HG02678 (cell line): ENCODE measurements at regions not wholly inside any gene's neighbourhood (a gene's known extent, or its start where the extent isn't known, plus 50 kb on each side); places are given as distances from the start of the nearest gene placed in this dataset.
"Not testable (repeated sequence)": the region's sequence is repeated elsewhere in the genome, so short reads cannot be mapped to it uniquely, and the experiment has no call there.

Source experiments
- ATAC-seq: cut with Tn5 transposase; IDR thresholded peaks from one replicate; pipeline ENCODE4 v1.9.1; 2021; ENCODE audit warnings: mild to moderate bottlenecking, moderate library complexity; ENCODE audit not compliant: unreplicated experiment

GRCh38 chr5:147075187-147075586 is 159.6 kb upstream of the STK32A start:
- no peak for ATAC-seq

- no peak for ATAC-seq
Measured at GRCh38 chr5:147080391-147080790, 154.4 kb upstream of the STK32A start.

DNA sequence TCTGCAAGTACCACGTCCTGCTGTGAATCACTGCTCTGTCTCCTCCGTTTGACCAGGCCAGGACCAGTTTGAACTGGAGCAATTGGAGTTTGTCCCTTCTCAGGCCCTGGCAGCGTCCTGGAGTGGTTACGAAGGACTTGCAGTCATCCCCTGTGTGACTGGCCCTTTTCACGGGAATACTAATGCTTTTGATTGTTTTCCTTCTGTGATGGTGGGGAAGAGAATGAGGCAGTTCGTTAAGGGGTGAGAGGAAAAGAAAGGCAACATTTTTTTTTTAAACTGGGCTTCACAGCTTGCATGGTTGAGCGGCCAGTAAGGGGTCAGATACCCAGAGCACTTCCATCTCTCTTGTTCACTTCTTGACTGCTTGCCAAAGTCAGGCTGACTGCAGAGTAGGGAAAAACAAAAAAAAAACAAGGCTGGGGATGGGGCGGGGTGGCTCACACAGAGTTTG is 153.5 kb upstream of the STK32A start:
- ATAC-seq: no peak

GRCh38 chr5:147084702-147085101 is 150.1 kb upstream of the STK32A start:
- ATAC-seq: no peak

- no peak for ATAC-seq
Measured at GRCh38 chr5:147085409-147085808, 149.4 kb upstream of the STK32A start.

GRCh38 chr5:147092044-147092443 is 142.8 kb upstream of the STK32A start:
- ATAC-seq: no peak

DNA sequence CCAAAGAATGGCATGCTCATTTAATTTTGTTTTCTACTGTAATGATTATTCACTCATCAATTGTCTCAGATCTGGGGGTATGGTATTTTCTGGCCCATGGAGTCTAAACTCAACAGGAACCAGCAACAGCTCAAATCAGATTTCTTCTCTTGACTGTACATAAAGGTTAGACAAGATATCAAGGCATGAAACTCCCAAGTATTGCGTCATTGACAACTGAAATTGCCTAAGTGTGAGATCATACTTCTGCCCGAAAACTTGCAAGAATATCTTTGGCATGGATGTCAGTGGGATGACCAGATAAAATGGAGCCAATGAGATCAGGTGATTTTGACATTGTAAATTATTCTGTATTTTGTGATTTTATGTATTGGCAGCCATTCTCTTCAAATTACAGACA is 141.7 kb upstream of the STK32A start:
- ATAC-seq: no peak

GRCh38 chr5:147095740-147096139 is 139.1 kb upstream of the STK32A start:
- no peak for ATAC-seq

DNA sequence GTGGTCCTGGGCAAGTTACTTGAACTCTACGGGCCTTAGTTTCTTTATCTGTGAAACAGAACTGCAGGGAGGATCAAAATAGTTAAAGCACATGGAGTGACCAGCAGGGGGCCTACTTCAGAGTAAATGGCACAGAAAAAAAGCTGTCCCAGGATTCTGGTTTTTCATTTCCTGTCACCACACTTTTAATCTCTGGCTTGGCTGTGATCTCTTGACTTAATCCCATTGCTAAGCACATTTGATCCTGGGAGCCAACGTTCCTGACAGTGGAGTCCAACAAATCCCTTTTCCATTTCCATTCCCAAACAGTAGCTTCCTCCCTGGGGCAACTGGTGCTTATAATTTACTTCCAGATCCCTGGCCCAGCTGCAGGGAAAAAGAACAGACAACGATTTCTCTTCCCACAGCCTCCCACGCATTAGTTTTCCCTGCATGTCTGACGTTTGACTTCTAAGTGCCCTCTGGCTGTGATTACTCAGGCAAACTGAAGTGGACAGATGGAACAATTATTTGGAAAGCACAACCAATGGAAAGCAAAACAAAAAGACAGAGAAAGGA is 136.5 kb upstream of the STK32A start:
- ATAC-seq: no peak

GRCh38 chr5:147101659-147102369 is 133.0 kb upstream of the STK32A start:
- ATAC-seq: no peak

DNA sequence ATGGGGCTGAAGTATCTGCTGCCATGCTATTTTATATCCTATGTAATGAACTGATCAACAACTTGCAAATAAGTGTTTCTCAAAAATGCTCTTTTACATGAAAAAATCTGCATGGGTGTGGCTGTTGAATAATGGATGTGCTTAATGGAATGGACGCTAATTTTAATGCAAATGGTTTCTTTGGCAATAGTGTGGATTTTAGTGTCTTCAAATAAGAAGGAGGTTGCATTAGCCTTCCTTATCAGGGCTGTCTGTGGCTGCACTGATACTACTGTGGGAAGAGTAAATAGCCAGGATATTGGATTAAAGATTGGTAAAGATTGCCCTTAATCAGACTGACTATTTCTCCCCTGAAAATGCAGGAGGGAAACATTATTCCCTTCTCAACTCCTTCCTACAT is 121.9 kb upstream of the STK32A start:
- no peak for ATAC-seq

DNA sequence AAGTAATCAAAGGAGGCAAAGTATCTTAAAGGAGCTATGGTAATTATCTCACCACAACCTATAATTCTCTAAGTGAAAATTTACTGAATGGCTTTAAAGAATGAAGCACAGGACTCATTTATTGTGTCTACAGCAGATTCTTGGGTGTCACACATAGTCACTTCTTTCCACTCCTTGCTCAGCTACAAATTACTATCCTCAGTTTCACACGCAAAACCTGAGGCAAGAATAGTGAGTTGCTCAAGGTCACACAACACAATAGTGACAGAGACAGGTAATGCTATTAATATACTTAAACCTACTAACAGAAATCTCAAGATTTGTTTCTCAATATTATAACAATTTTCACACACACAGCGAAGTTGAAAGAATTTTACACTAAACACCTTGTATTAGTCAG is 120.9 kb upstream of the STK32A start:
- no peak for ATAC-seq

GRCh38 chr5:147139759-147140158 is 95.1 kb upstream of the STK32A start:
- not testable (repeated sequence) for ATAC-seq

- ATAC-seq: no peak
Measured at GRCh38 chr5:147140558-147140957, 94.3 kb upstream of the STK32A start.

DNA sequence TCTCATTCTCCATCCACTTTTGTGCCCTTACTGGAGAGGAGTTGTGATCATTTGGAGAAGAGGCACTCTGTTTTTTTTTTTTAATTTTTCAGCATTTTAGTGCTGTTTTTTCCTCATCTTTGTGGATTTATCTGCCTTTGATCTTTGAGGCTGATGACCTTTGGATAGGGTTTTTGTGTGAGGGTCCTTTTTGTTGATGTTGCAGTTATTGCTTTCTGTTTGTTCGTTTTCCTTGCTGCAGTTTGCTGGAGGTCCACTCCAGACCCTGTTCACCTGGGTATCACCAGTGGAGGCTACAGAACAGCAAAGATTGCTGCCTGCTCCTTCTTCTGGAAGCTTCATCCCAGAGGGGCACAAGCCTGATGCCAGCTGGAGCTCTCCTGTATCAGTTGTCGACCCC is 93.2 kb upstream of the STK32A start:
- not testable (repeated sequence) for ATAC-seq

GRCh38 chr5:147143215-147143614 is 91.6 kb upstream of the STK32A start:
- ATAC-seq: no peak

- ATAC-seq: no peak
Measured at GRCh38 chr5:147145328-147145727, 89.5 kb upstream of the STK32A start.

- ATAC-seq: no peak
Measured at GRCh38 chr5:147148715-147149114, 86.1 kb upstream of the STK32A start.

DNA sequence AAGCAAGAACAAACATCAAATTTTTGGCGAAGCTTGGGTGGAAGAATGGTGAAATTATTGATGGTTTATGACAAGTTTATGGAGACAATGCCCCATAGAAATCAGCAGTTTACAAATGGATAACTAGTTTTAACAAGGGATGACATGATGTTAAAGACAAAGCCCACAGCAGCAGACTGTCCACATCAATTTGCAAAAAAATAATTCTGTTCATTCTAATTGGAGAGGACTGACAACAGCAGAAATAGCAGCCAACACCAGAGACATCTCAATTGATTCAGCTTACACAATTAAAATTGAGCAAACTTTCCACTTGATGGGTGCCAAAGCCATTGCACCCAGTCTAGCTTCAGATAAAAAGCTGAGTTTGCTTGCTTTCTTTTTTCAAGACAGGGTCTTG is 82.7 kb upstream of the STK32A start:
- no peak for ATAC-seq

- no peak for ATAC-seq
Measured at GRCh38 chr5:147154809-147155208, 80.0 kb upstream of the STK32A start.

DNA sequence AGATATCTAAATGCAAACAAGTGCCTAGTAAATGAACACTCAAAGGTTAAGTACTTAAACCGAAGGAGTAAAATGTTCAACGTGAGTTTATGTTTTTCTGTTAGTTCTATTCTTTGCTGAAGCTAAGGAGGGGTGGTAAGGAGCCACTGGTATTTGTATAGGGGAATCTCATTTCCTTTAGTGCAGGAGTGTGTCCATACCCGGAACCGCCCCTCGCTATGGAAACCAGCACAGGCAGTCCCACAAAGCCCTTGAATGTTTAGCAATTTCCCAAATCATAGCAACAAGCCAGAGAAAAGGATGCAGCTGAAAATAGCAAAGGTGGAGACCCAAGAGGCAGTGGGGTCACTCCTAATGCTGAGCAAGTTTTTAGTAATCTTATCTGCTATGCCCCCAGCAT is 78.8 kb upstream of the STK32A start:
- no peak for ATAC-seq

DNA sequence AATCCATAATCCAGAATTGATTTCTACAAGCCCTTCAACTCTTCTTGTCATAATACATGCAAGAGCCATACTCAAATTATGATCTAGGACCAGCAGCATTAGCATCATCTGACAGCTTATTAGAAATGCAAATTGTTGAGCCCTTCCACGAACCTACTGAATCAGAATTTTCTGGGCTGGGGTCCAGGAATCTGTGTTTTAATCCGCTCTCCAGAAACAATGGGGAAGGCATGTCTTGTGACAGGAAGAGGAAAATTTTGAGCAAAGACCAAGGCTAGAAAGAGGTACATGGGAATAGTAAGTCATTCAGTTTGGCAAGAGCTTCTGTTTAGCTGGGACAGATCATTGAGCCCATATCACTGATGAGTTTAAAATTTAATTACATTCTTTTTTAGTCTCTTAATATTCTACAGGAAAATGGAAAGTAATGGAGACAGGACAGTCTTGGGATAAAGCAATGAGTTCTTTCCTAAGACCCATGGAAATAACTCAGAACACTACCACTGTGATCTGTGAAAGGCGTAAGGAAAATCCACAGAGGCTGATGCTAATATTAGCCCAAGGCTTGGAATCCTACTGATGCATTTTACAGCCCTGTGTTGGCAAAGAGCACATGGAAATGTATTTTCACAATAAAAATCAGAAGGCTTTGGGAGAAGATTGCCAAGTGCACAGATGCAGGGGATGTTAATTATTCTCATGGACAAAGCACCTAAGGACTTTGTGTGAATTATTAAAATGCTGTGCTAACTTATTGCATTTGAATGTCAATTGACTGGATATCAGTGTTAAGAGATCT is 73.7 kb upstream of the STK32A start:
- ATAC-seq: no peak
